T47D (cell line): ENCODE measurements at regions not wholly inside any gene's neighbourhood (a gene's known extent, or its start where the extent isn't known, plus 50 kb on each side); places are given as distances from the start of the nearest gene placed in this dataset.

ENCODE experiments used
- DNase-seq, 2 experiments: peaks; one replicate each; pipeline versions ENCODE4 v3.0.0 to v3.0.0-alpha.2; 2011 to 2012; ENCODE audit warnings: low read depth in 1 of 2, low spot score in 1 of 2
- JUND ChIP-seq: IDR thresholded peaks from 2 replicates; pipeline ENCODE4 v1.6.1; 2012; ENCODE audit warnings: low read depth
- in situ Hi-C: cut with HindIII; loops from 2 replicates; pipeline ENCODE4 v1.10.0; 2016; ENCODE audit warnings: low sequenced_read_pairs, low pct_unique_long_range_greater_than_20kb

GRCh38 chr3:72418856-72419255 is 429.4 kb downstream of the SHQ1 start:
- DNase-seq = no peak
- TF ChIP-seq JUND = no peak
- in situ Hi-C loops = no loop called here

GRCh38 chr3:72418244-72418643 is 430.0 kb downstream of the SHQ1 start:
- no peak for DNase-seq
- no peak for TF ChIP-seq JUND
- in situ Hi-C loops = no loop called here

DNA sequence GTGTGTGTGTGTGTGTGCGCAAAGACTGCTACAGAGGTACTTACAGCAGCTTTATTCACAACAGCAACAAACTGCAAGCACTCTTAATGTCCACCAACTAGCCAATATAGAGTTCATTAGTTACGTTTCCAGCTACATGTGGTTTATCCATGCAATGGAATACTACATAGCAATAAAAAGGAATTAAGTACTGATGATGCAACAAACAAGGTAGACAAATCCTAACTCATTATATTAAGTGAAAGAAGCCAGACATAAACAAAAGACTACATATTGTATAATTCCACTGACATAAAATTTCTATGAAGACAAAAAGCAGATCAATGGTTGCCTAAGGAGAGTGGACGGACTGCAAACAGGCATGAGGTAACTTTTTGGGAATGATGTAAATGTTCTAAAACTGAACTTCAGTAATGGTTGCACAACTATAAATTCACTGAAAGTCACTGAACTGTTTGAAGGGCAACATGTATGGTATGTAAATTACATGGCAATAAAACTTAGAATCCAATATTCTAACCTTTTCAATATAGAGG is 433.7 kb downstream of the SHQ1 start:
- DNase-seq = no peak
- in situ Hi-C loops = no loop called here
- no peak for TF ChIP-seq JUND

- no peak for TF ChIP-seq JUND
- DNase-seq = no peak
- in situ Hi-C loops = no loop called here
Measured at GRCh38 chr3:72413228-72413627, 435.0 kb downstream of the SHQ1 start.

GRCh38 chr3:72412340-72412956 is 435.8 kb downstream of the SHQ1 start:
- in situ Hi-C loops = no loop called here

GRCh38 chr3:72411843-72412242 is 436.4 kb downstream of the SHQ1 start:
- no peak for DNase-seq
- in situ Hi-C loops = no loop called here
- TF ChIP-seq JUND = no peak

More at GRCh38 chr3:72412340-72412956, 435.8 kb downstream of the SHQ1 start:
- DNase-seq = no peak
- TF ChIP-seq JUND = no peak

DNA sequence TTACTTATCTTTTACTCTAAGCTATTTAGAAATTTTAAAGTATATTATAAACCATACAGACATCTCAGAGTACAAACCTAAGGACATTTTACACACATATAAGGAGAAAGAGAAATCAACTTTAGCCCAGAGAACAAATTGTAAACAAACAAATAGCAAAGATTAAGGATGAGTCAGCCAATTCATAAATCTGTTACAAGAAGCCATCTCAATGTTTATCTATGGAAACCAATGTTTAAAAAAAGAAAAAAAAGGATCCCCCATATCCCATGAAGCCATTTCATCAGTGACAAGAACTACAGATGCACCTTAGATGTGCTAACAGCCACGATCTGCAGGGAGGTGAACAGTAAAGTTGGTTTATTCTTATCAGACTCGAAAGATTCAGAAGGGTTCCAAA is 437.1 kb downstream of the SHQ1 start:
- in situ Hi-C loops = no loop called here
- no peak for TF ChIP-seq JUND
- no peak for DNase-seq

DNA sequence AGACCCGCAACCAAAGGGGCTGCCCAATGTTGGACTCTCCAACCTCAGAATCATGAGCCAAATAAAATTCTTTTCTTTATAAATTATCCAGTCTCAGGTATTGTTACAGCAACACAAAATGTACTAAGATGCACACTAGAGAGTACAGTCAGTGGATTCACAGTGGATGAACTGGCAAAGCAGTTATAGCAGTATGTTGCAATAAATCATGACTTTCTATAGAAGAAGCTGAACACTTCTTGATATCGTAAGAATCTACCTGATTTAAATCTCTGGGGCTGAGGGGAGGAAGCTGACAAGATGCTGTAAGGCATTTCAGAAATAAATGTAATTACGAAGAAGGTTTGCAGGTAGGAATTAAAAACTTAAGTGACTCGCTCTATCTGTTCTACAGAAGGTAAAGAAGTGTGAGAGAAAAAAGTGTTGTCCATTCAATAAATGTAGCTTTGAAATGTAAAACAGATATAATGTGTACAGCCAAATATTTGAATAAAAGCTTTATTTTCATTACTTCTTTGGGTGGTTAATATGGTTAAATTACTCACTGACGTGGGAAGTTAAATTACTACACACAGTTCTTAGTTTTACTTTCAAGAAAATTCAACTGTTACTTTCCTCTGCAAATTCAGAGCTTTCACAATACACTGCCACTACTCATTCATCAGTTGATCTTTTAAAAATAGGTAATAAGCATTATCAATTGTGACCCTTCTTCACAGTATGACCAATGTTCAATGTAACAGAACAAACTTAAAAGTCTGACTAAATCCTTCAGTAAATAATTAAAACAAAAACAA is 439.1 kb downstream of the SHQ1 start:
- DNase-seq = no peak
- no peak for TF ChIP-seq JUND
- in situ Hi-C loops = no loop called here

DNA sequence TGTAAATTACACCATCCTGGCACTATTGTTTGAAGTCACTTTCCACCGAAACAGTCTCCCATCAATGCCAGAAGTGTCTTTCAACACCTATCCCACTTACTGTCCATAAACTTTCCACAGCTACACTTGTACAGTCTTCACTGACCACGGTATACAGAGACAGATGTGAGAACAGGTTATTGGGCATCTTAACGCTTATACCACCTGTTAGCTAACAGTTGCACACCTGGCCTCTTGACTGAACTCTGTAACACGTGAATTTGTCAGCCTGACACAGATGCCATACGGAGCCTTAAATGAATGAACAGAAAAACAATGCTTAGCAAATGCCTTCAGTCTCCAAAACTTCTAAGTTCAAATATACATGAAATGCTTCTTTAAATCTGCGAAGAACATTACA is 440.5 kb downstream of the SHQ1 start:
- in situ Hi-C loops = no loop called here
- DNase-seq = no peak
- no peak for TF ChIP-seq JUND

- no peak for DNase-seq
- TF ChIP-seq JUND = no peak
- in situ Hi-C loops = no loop called here
Measured at GRCh38 chr3:72405943-72406566, 442.2 kb downstream of the SHQ1 start.

- in situ Hi-C loops = no loop called here
- no peak for TF ChIP-seq JUND
- no peak for DNase-seq
Measured at GRCh38 chr3:72401005-72401545, 447.2 kb downstream of the SHQ1 start.

- no peak for TF ChIP-seq JUND
- in situ Hi-C loops = no loop called here
- DNase-seq = no peak
Measured at GRCh38 chr3:72398781-72399180, 449.5 kb downstream of the SHQ1 start.

GRCh38 chr3:72397586-72397985 is 450.7 kb downstream of the SHQ1 start:
- in situ Hi-C loops = no loop called here
- no peak for TF ChIP-seq JUND
- DNase-seq = no peak
